Brain pericyte (primary cell): ENCODE measurements at regions not wholly inside any gene's neighbourhood (a gene's known extent, or its start where the extent isn't known, plus 50 kb on each side); places are given as distances from the start of the nearest gene placed in this dataset.
"Not testable (repeated sequence)": the region's sequence is repeated elsewhere in the genome, so short reads cannot be mapped to it uniquely, and the experiment has no call there.

ENCODE experiments used
- DNase-seq: peaks from one replicate; pipeline ENCODE4 v3.0.0-alpha.2; 2012; ENCODE audit warnings: low read depth, low spot score

DNA sequence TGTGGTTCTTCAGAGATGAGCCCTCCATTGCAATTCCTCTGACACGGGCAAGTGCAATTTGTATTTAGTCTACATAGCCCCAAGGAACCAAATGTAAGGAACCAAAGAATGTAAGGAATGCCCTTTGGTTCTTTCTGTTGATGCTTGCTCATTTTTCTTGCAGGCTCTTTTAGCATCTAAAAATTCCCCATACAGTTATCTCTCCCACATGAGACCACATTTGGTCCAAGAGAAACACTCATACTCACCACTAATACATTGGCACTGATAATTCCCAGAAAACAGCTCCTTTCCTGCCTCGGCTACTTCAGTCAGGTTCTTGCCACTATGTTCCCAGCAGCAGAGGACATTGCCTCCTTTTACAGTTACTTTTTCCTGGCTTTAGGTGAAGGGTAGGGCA is 332.6 kb downstream of the AEBP2 start:
- DNase-seq: no peak

DNA sequence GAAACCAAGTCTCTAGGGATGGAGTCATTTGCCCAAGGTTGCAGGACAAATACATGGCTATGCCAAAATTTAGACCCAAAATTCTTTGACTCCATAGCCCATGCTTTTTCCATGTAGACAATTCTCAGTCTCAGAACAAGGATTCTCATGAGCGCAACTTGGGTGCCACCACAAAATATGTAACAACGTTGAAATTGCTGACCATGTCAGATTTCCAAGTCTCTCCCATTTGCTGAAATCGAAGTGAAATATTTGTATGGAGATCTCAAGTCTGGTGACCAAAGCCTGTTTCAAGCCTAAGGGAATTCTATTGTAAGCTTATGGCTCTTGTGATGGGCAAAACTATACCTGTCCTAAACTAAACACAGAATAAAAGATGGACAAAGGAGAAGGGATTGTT is 333.5 kb downstream of the AEBP2 start:
- no peak for DNase-seq

DNA sequence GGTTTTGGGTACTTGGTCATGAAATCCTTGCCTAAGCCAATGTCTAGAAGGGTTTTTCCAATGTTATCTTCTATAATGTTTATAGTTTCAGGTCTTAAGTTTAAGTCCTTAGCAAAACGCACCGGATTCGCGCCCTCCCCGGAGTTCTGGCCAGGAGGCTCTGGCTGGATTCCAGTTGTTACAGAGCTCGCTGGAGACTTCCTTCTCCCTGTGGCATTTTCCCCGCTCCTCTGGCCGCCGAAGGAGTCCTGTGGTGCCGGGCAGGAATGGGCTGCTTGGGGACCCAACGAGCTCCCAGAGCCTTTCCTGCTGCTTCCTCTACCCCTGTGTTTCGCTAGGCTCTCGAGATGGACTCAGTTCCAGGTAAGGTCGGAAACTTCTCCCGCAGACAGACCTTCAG is 335.9 kb downstream of the AEBP2 start:
- no peak for DNase-seq

DNA sequence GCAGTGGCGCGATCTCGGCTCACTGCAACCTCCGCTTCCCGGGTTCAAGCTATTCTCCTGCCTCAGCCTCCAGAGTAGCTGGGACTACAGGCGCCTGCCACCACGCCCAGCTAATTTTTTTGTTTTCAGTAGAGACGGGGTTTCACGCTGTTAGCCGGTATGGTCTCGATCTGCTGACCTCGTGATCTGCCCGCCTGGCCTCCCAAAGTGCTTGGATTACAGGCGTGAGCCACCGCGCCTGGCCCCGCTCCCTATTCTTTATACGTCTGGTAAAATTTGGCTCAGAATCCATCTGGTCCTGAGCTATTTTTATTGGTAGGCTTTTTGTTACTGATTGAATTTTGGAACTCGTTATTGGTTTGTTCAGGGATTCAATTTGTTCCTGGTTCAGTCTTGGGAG is 336.7 kb downstream of the AEBP2 start:
- not testable (repeated sequence) for DNase-seq

DNA sequence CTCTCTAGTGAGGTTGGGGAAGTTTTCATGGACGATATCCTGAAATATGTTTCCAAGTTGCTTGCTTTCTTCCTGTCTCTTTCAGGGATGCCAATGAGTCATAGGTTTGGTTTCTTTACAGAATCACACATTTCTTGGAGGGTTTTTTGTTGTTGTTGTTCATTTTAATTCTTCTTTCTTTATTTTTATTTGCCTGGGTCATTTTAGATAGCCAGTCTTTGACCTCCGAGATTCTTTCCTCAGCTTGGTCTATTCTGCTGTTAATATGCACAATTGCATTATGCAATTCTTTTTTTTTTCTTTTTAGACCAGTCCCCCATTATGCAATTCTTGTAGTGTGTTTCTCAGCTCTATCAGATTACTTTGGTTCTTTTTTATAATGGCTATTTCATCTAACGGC is 338.9 kb downstream of the AEBP2 start:
- DNase-seq: no peak

DNA sequence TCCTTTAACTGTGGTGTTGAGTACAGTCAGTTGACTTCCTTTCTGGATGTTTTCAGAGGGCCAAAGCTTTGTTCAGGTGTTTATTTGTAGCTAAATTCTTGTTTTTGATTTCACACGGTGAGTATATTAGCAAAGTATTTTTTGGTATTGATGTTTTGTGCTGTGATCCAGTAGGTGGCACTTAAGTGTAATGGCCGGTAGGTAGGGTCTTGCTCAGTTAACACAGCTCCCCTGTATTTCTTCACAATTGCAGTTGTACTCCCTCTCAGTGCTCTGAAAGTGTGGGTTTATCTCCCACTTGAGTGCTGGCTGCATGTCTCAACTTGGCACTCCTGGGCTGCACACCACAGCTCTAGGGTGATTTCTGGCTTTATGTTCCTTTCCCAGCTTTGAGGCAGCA is 339.5 kb downstream of the AEBP2 start:
- DNase-seq: no peak

DNA sequence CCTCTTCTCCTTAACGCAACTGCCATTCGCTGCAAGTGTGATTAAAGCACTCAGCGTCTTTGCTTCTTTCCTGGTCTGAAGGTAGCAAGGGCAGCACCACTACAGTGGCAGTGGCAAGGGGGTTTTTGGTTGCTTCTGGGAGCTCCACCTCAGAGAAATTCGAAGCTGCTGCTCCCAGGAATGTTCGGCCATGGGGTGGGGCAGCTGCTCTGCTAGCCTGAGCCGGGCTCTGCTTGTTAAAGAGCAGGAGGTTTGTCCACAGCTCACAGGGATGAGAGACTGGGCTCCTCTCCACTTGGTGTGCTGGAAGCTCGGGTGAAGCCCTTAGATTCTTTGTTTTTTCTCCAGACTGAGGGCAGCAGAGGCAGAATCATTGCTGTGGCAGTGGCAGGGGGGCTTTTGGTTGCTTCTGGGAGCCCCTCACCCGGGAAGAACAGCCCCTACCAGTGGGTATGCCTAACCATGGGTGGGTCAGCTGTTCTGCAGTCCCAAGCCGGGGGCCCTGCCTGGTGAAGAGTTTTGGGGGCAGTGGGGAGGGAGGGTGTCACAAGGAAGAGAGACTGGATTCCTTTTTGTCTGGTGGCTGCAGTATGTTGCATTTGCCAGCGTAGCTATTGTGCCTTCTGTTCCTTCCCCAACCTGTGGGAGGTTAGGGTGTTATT is 340.2 kb downstream of the AEBP2 start:
- DNase-seq: no peak

DNA sequence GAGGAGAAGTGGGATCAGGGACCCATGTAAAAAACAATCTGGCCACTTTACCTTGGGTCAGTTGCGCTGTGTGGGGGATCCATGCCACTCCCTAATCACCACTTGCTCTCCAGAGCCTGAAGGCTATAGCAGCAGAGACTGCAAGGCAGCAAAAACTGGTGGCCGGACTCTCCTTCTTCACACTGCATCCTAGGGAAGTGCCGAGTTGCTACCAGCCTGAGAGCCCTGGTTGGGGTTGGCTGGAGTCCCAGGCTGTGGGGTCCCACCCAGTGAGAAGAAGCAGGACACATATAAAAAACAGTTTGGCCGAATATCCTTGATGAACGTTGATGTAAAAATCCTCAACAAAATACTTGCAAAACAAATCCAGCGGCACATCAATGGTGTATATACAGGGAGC is 341.2 kb downstream of the AEBP2 start:
- no peak for DNase-seq

DNA sequence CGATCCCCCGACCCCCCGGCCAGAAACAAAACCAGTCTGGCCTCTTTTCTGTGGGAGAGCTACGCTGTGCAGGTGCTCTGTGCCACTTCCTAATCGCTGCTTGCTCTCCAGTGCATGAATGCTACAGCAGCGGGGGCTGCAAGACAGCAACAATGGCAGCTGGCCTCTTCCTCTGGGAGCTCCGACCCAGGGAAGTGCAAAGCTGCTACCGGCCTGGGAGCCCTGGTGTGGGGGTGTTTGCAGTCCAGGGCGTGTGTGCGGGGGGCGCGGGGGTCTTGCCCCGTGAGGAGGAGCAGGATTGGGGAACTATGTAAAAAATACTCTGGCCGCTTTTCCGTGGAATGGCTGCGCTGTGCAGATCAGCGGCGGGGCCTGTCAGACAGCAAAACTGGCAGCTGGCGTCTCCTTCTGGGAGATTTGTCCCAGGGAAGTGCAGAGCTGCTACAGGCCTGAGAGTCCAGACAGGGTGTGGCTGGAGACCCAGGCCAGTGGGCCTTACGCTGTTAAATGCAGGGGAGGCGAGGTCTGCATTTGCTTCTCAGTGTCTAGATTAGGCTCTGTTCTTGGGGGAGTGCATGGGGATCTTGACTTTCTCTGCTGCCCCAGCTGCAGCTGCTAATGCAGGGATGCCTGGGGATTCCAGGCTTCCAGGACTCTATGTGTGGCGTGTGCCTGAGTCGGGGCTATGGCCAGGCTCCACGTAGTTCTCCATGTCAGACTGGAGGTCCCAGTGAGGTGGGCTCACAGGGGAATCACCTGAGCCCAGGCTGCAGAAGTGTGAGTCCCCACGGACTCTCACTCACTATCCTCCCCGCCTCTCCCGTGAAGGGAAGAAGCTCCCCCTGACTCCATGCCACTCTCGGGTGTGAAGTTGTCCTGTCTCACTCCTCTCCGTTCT is 344.5 kb downstream of the AEBP2 start:
- no peak for DNase-seq

DNA sequence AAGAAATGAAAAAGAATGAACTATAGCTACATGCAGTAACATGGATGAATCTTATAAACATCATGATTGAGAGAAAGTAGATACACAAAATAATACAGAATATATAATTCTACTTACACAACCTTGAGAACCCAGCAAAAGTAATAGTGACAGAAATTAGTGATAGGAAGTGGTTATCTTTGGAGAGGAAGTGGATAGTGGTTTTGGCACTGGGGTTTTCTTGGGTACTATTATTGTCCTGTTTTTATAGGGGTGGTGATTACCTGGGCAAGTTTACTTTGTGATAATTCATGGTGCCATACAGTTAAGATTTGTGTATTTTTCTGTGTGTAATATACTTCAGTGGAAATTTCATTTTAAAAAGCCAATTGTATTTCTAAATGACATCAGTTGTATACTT is 352.7 kb downstream of the AEBP2 start:
- DNase-seq: no peak

DNA sequence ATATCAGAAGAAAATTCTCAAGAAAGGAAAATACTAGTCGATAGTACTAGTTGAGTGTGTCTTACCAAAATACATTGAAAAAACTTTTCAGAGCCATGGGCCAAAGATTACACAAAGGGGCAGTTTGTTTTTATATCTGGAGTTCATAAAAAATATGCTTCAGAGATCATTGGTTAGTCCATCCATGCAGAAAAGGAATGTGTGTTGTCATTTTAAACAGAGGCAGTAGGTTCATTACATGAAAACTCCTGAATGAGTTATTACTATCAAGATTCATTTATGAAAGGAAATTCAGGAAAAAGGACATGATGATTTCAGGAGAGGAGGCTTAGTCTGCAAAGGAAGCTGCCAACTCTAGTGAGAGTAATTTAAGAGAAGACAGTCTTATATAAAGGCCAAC is 354.8 kb downstream of the AEBP2 start:
- DNase-seq: no peak

DNA sequence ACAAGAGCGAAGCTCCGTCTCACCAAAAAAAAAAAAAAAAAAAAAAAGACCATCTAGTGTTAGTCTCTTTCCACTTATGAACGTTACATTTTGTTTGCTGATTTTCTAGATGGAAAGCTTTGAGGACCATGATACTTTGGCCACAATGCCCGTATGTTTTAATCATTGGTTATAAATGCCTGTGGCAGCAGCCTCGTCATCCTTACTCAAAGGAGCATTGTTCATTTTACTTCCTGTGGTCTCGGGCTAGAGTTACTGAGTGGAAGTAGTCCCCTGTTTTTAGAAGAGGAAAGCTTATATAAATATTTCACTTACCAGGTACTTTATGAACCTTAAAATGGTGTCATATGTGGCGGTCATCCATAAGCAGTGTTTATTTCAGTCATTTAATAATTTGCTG is 359.9 kb downstream of the AEBP2 start:
- no peak for DNase-seq

DNA sequence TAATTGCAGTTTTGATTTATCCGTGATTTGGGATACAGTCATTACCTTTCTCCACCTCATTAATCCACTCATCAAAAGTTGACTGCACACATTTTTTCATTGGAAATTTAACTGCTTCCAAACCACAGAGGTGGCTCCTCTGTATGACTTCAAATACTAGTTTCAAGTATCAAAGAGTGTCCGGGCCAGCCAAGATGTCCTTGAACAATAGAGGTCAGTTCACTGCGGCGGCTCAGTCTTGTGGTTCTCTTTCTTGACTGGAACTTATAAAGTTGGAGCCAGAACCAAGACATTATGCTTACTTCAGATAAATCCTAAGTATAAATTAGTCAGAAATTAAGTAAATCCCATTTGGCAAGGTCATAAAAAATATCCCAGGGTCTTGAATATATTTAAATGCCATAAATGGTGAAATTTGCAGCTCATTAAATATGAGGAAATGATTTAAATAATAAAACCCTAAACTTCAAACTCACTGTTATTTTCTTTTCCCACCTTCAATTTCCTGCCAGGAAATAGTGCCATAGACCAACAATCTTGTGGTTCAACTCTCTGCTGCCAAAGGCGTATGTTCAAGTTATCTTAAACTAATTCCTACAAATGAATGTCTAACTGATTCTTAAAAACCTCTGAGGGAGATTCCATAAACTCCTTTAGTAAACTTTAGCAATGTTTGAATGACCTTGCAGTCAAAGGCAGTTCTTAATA is 360.8 kb downstream of the AEBP2 start:
- no peak for DNase-seq

DNA sequence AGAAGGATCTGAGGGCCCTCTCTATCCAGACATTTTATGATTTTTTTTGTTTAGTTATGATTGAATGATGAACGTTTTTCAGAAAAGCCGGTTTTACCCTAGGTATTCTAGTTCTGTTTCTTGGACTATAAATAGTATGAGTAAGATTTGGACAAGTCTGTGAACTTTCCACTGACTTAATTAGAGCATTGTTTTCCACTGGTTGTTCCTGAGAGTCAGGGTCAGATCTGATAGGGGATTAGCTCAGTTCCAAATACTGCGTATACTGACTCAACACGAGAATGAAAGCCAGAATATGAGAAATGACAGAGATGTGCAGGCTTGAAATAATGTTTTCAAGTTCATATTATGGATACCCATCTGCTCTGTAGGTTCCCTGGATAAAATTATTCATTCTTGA is 361.6 kb downstream of the AEBP2 start:
- DNase-seq: no peak

DNA sequence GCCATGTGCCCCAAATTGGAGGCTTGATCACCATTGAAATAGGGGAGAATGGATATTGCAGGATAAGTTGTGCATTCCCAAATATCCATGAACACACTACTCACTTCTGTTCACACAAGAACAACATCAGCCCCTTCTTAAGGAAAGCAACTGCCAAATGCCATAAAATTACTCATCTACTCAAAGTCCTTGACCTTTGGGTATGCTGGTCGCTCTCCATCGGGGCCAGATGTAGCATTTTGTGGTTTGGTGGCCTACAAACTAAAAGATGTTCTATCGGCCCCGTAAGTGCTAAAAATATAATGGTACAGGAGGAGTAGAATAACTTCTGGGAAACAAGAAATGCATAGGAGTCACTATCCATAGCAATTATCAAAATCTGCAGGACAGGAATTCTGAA is 362.6 kb downstream of the AEBP2 start:
- no peak for DNase-seq

DNA sequence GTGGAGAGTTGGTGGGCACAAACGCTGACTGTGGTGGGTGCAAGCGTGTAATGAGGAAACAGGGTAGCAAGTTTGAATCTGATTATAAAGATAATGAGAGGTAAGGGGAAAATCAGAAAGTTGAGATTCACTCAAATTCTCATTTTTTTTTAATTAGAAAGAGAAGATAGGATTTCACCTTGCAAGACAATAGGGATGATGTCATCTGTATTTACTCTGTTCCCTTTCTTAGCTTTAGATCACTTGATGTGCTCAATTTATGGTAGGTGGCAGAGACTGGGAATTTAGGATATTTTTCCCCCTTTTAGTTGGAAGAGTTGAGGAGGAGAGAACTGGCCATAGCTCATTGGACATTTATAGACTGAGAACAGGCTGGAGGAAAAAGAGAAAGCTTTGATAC is 363.6 kb downstream of the AEBP2 start:
- DNase-seq: no peak

DNA sequence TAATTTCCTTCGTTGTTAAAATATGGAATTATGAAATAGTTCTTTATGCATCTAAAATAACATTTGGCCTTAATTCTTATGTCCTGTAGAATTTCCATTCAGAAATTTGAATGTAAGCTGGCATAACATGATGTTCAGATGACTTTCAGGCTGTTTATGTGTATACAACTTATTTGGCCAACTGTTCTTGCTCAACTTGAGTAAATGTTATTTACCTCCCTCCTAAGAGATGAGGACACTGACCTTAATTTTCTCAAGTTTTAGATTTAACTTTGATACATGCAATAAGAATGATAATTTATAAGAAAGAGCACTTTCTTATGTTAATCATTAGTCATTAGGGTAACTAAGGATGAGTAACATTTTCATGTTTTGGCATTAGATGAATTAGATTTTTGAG is 365.4 kb downstream of the AEBP2 start:
- DNase-seq: no peak

DNA sequence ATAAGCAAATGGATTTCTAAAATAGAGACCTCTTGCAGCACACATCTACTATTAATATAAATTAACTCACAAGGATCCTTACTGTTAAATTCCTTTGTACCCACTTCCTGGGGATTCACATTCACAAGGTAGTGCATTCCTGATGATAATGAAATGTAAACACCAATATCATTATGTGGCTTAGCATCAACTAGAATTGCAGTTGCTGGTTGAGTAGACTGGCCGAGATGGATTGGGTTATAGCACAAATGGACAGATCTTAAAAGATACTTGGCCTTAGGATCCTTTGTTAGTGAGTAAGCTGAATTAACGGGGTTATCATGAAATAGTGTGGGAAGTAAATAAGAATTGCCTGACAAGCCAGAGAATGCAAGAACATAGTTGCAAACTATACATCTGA is 369.1 kb downstream of the AEBP2 start:
- no peak for DNase-seq

DNA sequence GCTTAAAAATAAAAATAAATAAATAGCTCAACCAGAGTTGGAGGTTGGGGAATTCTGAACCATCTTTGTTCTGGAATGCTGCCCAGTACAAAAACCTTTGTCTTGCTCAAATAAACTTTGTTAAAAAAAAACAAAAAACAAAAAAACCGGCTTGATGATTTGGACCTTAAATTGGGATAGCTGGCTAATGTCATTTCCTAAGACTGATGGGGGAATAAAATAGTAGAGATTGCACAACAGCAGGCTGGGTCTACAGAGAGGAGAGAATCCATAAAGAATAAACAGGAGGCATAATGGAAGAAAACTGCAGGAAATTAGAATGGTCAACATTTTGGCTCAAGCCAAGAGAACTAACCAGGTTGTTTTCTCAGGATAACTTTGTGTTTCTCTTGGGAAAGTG is 370.9 kb downstream of the AEBP2 start:
- no peak for DNase-seq

DNA sequence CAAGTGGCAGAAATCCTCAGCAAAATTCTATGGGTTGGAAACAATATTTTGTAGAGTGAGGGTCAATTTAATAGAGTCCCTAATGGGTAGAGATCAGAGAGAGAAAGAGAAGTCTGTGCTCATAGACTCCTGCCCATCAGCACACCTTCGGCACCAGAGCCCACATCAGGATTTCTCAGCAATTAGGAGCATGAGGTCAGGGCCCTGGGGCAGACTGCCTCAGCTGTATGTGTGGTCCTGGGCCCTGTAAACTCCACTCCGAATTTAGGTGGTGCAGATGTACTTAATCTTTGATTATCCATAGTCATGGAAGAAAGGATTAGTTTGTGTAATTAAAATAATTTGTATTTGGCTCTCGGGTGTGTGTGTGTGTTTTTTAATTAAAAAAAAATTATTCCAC is 372.6 kb downstream of the AEBP2 start:
- no peak for DNase-seq

DNA sequence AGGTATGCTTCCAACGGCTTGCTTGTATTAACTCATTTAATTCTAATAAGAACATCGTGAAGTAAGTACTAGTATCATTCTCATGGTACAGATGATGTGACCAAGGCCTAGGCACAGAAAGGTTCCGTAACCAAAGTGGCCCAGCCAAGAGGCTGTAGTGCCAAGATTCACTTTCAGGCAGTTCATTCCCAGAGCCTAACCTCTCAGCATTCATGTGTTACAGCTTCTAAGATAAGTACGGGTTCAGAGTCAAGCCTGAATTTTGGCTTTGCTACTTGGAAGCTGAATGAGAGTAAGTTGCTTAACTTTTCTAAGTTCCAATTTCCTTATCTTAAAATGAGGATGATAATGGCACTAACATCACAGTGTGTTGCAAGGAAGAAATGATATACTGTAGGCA is 379.9 kb downstream of the AEBP2 start:
- DNase-seq: no peak

DNA sequence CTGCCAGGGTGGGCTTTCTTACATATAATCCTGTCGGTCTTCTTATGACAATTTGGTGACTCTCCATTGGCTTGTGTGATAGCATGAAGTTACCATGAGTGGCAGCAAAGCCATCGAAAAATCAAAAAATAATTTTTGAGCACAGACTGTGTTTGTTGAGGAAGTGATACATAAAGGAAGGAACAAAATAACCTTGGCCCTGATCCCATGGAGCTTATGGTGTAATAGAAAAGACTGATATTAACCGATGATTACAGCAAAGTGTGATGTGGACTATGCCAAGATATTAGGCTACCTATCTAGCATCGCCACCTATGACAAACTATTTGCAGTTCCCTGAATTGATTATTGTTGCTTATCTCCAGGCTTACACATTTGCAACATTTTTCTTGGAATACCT is 383.2 kb downstream of the AEBP2 start:
- no peak for DNase-seq

DNA sequence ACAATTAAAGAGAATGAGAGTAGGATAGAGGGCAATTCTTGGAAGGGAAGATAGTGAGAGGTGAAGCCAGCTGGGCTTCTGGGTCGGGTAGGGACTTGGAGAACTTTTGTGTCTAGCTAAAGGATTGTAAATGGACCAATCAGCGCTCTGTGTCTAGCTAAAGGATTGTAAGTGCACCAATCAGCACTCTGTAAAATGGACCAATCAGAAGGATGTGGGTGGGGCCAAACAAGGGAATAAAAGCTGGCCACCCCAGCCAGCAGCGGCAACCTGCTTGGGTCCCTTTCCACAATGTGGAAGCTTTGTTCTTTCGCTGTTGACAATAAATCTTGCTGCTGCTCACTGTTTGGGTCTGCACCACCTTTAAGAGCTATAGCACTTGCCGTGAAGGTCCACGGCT is 384.0 kb downstream of the AEBP2 start:
- not testable (repeated sequence) for DNase-seq
